C4-2B (cell line): ENCODE measurements at regions not wholly inside any gene's neighbourhood (a gene's known extent, or its start where the extent isn't known, plus 50 kb on each side); places are given as distances from the start of the nearest gene placed in this dataset.

Source experiments
- ZFX ChIP-seq: fragments of 450-650 bp; IDR thresholded peaks from 2 replicates; pipeline ENCODE4 v1.6.1; 2017
- TF ChIP-seq, protein P1 (sequence below): fragments of 450-650 bp; conservative IDR thresholded peaks from 2 replicates; pipeline ENCODE4 v1.5.1; 2017; ENCODE audit warnings: mild to moderate bottlenecking

DNA sequence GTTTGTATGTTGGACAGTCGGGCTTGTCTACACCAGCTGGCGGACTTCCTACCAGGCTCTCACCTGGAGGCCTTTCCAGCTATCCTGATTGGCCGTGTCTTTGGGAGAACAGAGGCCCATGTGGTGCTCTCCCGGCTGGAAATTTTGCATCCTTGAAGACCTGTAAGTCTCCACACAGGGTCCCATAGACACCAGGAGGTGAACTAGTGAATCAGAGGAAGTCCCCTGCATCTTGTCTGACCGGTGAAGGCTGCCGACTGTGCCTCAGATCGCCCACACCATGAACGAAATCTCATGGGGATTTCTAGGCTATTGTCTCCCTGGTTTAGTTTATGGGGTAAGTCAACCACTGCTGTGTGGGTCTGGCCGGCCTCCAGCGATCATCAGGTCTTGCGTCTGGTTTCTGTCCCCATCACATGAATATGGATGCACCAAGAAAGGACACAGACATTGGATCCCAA lies 108.4 kb upstream of the LYZL2 start:
- TF ChIP-seq, protein P1, sequence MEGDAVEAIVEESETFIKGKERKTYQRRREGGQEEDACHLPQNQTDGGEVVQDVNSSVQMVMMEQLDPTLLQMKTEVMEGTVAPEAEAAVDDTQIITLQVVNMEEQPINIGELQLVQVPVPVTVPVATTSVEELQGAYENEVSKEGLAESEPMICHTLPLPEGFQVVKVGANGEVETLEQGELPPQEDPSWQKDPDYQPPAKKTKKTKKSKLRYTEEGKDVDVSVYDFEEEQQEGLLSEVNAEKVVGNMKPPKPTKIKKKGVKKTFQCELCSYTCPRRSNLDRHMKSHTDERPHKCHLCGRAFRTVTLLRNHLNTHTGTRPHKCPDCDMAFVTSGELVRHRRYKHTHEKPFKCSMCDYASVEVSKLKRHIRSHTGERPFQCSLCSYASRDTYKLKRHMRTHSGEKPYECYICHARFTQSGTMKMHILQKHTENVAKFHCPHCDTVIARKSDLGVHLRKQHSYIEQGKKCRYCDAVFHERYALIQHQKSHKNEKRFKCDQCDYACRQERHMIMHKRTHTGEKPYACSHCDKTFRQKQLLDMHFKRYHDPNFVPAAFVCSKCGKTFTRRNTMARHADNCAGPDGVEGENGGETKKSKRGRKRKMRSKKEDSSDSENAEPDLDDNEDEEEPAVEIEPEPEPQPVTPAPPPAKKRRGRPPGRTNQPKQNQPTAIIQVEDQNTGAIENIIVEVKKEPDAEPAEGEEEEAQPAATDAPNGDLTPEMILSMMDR = no peak
- no peak for TF ChIP-seq ZFX
